Stimulated activated CD8-positive, alpha-beta memory T cell treated with anti-CD3 and anti-CD28 coated beads, Interleukin-7, amount 100 ng/mL, for 4 hours (primary cell): ENCODE measurements at regions not wholly inside any gene's neighbourhood (a gene's known extent, or its start where the extent isn't known, plus 50 kb on each side); places are given as distances from the start of the nearest gene placed in this dataset.
"Not testable (repeated sequence)": the region's sequence is repeated elsewhere in the genome, so short reads cannot be mapped to it uniquely, and the experiment has no call there.

Experiments used
- DNase-seq, 2 donors: peaks; one replicate each; pipeline ENCODE4 v3.0.0-alpha.2; 2020; ENCODE audit warnings: low read depth in 2 of 2

DNA sequence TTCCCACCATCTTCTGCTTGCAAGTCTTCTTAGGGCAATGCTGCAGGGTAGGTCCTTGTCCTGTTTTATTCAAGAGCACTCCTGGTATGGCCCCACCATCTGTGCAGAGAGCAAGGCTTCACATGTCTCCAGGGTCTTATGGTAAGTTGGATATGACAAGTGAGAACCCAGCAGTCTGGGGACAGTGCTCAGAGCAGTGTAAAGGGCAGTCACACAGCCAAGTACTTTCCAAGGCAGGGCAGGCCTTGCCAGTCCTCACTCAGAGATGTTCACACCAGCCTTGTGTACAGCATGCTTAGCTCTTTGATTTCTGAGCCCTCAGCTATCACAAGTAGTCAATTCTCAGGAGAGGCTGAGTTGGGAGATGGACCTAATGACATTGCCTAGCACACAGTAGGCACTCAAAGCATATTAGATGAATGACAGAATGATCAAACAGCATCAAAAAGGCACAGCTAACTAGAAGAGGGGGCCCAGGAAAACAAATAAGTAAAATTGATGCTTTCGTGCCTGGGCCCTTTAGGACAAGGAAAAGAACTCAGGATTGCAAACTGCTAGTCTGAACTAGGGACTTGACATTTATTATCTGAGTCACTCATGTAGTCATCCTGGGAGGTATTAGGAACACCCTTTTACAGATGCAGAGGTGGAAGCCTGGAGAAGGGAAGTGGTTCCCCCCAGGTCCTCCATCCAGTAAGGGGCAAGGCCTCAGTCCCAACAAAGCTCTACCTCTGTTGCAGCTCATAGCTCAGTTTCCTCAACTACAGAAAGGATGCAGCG, 86.7 kb upstream of the CTAGE1 start:
- no peak for DNase-seq

GRCh38 chr18:22505141-22505591, 87.5 kb upstream of the CTAGE1 start:
- no peak for DNase-seq

DNA sequence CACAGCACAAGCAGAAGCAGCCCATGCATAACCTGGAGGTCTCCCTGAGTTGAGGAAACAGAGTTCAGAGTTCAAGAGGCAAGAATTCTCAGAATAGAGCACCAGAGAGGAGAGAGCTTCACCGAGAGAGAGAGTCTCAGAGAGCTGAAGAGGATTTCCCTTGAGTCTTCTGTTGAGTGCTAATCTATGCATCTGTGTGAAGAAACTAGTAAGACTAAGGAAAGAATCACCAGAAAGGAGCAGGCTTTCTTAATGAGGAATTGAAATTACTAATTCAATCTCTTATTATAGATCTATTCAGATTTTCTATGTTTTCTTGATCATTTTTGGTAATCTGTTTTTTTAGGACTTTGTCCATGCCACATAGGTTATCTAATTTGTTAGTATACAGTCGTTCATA, 89.3 kb upstream of the CTAGE1 start:
- DNase-seq: no peak

DNA sequence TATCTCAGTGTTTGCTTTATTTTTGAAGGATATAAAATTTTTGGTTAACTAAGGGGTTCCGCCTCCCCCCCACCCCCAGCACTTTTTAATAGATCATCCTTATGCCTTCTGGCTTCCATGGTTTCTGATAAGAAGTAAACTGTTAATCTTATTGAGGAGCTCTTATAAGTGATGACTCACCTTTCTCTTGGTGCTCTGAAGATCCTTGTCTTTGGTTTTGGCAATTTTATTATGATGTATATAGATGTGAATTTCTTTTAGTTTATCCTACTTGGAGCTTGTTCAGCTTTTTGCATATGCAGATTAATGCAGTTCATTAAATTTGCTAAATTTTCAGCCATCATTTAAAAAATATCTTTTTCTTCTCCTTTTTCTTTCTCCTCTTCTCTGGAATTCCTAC, 91.7 kb upstream of the CTAGE1 start:
- DNase-seq: no peak

GRCh38 chr18:22510697-22511096, 93.0 kb upstream of the CTAGE1 start:
- no peak for DNase-seq

- DNase-seq: no peak
These were observed 96.2 kb upstream of the CTAGE1 start for GRCh38 chr18:22513721-22514481.

- DNase-seq: no peak
These were observed 96.9 kb upstream of the CTAGE1 start for GRCh38 chr18:22514655-22515054.

DNA sequence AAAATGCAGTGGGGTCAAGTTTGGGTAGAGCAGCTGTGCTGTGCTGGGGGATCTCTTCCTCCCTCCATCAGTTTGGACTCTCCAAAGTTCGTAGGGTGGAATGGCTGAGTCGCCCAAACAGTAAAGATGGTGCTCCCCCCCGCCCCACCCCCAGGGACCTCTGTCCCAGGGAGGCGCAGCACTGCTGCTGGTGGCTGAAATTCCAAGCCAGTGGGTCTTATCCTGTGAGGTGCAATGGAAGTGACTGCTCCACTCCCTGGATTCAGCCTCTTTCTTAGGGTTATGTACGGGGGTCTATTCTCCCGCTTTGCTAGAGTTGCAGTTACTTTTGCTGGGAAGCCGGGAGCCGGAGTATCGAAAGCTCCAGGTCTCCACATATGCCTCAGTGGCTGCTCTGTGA, 97.5 kb upstream of the CTAGE1 start:
- DNase-seq: no peak

- DNase-seq: no peak
These were observed 99.6 kb upstream of the CTAGE1 start for GRCh38 chr18:22517356-22517755.

DNA sequence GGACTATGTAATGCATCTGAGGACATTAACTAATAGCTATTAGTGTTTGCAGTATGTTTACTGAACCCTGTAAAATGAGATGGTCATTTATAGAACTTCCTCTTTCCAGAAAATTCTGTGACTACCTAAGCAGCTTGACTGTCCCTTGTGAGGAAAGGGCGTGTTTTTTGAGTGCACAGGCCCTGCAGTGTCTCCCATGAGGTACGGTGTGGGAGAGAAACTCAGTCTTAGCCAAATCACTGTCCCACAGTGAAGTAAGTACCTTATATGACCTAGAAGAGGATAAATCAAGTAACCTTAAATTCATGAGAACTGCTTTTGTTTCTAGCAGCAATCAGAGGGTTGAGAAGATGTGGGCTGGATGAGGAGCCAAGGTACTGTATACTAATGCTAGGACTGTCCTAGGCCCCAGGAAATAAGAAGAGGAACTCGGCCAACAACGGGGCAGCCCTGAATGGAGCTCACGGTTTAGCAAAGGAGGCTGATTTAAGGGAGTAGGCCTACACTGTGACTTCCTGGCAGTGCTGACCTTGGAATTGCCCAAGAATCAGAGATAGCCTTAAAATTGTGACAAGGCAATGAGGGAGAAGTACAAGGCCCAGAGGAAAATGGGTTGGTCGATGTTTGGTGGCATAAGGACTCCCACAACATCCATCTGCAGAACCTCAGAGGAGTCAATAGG, 103.5 kb upstream of the CTAGE1 start:
- DNase-seq: no peak

- no peak for DNase-seq
These were observed 105.8 kb upstream of the CTAGE1 start for GRCh38 chr18:22523481-22523880.

GRCh38 chr18:22524783-22525182, 107.1 kb upstream of the CTAGE1 start:
- no peak for DNase-seq

DNA sequence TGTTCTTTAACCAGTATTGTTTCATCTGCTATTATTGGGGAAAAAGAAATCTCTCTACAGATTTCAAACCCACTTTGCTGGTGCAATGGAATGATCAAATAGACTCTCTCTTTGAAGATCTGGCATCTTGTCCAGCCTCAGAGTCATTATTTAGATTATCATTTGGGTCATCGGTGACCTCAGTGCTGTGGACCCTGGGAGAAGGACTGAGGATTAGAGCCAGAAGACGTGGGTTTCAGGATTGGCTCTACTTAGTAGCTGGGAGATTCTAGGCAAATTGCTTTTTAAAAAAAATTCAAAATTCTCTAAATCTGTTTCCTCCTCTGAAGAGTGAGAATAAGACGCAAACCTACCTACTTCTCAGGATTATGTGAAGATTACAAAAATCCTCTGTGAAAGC, 107.6 kb upstream of the CTAGE1 start:
- no peak for DNase-seq

DNA sequence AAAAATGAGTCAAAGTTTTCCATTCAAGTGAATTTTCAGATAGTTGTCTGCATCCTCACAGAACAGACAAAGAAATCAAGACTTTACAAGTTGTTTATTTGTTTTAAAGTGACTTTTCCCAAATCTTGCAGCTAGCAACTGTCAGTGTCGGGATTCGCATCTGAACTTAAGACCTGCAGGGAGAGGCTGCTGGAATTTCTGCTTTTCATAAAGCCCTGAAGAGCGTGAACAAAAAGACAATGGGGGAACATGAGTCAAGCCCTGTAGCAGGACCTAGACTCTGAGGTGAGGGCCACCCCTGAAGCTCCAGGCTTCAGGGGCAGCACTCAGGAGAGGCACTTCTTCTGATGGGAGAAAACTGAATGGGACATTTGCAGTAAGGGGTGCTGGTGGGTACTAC, 108.2 kb upstream of the CTAGE1 start:
- no peak for DNase-seq

DNA sequence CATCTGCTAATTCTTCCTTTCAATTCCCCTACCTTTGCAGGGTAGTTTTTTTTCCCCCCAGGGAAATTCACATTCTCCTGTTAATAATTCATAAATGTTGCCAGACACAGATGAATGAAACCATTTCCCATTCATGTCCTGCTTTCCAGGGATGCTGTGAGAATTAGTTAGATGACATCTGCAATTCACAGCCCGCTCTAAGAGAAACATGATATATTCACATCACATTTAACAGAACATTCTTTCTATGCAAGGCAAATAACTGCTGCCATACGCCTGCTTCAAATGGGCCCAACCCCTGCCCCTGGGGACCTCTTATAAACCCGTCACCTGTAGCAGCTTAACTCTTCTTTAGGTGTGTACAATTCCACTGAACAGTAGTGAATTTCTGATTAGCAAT, 110.6 kb upstream of the CTAGE1 start:
- no peak for DNase-seq

DNA sequence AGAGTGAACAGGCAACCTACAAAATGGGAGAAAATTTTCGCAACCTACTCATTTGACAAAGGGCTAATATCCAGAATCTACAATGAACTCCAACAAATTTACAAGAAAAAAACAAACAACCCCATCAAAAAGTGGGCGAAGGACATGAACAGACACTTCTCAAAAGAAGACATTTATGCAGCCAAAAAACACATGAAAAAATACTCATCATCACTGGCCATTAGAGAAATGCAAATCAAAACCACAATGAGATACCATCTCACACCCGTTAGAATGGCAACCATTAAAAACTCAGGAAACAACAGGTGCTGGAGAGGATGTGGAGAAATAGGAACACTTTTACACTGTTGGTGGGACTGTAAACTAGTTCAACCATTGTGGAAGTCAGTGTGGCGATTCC, 117.0 kb upstream of the CTAGE1 start:
- not testable (repeated sequence) for DNase-seq

- DNase-seq: no peak
These were observed 118.8 kb upstream of the CTAGE1 start for GRCh38 chr18:22536558-22536957.

DNA sequence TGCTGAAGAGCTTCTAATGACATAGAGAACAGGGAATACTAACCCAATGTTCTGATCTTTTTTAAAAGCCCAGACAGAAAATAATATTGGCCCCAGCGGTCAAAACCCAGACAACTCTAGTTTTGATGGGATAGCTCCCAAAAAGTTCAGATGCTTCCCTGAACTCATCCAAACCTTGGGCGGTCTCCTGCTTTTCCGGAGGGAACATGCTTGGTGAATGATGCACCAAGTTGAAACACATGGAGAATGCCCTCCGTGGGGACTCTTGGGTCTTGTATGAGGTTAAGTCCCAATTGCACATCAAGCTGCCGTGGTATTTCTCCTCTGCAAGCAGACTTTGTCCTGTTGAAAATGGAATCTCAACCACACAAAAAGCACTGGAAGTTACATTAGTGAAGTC, 120.7 kb upstream of the CTAGE1 start:
- DNase-seq: no peak

- DNase-seq: no peak
These were observed 121.5 kb upstream of the CTAGE1 start for GRCh38 chr18:22539051-22539765.

DNA sequence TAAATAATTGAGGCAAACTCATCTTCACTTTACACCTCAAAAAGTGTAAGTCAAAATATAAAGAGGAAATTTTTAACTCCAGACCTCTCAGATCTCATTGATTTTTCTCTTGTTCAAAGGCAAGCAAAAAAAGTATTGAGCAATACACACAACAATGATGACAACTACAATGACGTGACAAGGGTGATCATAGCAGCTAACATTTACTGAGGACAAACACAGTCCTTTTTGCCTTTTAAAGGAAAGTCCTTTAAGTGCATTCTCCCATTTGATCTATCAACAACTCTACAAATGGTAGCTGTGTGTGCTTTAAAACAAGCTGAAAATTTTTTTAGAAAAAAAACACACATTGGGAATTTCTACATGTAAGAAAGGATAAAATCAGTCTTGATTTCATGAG, 123.5 kb upstream of the CTAGE1 start:
- DNase-seq: no peak

- DNase-seq: no peak
These were observed 124.7 kb upstream of the CTAGE1 start for GRCh38 chr18:22542406-22542835.

DNA sequence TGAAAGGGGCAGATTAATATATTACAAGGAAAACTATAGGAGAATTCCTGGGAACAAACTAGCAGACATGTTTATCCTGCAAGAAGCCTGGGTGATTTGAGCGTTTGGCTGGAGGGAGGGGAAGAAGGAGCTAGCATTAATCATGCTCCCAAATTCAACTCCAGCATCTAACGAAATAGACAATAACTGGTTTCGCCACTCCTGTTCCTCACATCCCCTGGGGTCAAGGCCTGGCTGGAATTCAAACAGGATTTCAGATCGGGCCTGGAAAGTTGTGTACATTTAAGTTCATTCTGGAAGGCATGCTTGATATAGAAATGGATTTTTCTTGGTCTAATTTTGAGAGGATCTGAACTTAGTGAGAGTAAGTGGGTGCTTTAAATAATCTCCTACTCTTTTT, 126.1 kb upstream of the CTAGE1 start:
- no peak for DNase-seq
